ENCODE measurements at regions not wholly inside any gene's neighbourhood (a gene's known extent, or its start where the extent isn't known, plus 50 kb on each side); places are given as distances from the start of the nearest gene placed in this dataset.

- TF ChIP-seq CTCF (IDR thresholded peaks at IDR 0.05; ENCODE audit: insufficient read depth, low read depth, low read length) (no peak), EZH2 (IDR thresholded peaks at IDR 0.05; ENCODE audit: insufficient read depth, low read length) (no peak)
These were observed 171.0 kb upstream of the NECTIN1 start for GRCh38 chr11:119899997-119900396.

All from astrocyte (in vitro differentiated cells and primary cell).